H9 (cell line): ENCODE measurements at regions not wholly inside any gene's neighbourhood (a gene's known extent, or its start where the extent isn't known, plus 50 kb on each side); places are given as distances from the start of the nearest gene placed in this dataset.

Source experiments
- DNase-seq: peaks from one replicate; pipeline ENCODE4 v3.0.0-alpha.2; 2017
- H2AFZ ChIP-seq: one replicate; pipeline ENCODE4 v1.6.1; 2013; ENCODE audit warnings: mild to moderate bottlenecking, low read length, control low read depth, moderate library complexity
- H2AK5ac ChIP-seq: 2 replicates; pipeline ENCODE4 v1.6.1; 2013; ENCODE audit warnings: low read length, control low read depth, mixed read lengths; ENCODE audit not compliant: insufficient read length
- H2BK120ac ChIP-seq: one replicate; pipeline ENCODE4 v1.6.1; 2013; ENCODE audit warnings: low read depth, mild to moderate bottlenecking, low read length, control low read depth, inconsistent platforms; ENCODE audit not compliant: poor library complexity, severe bottlenecking
- H2BK12ac ChIP-seq: 2 replicates; pipeline ENCODE4 v1.6.1; 2013; ENCODE audit warnings: low read length, control low read depth, mixed read lengths, low read depth; ENCODE audit not compliant: insufficient read length
- H2BK15ac ChIP-seq: 2 replicates; pipeline ENCODE4 v1.6.1; 2013; ENCODE audit warnings: low read depth, low read length, control low read depth
- H2BK20ac ChIP-seq: one replicate; pipeline ENCODE4 v1.6.1; 2013; ENCODE audit warnings: low read depth, mild to moderate bottlenecking, low read length, control low read depth, inconsistent platforms; ENCODE audit not compliant: poor library complexity, severe bottlenecking
- H2BK5ac ChIP-seq: 2 replicates; pipeline ENCODE4 v1.6.1; 2013; ENCODE audit warnings: low read length, control low read depth, mixed read lengths; ENCODE audit not compliant: insufficient read length
- H3K14ac ChIP-seq: 2 replicates; pipeline ENCODE4 v1.6.1; 2013; ENCODE audit warnings: low read length, control low read depth; ENCODE audit not compliant: insufficient read depth
- H3K18ac ChIP-seq: 2 replicates; pipeline ENCODE4 v1.6.1; 2013; ENCODE audit warnings: low read depth, mild to moderate bottlenecking, mixed read lengths, low read length, control low read depth; ENCODE audit not compliant: insufficient read length
- H3K23ac ChIP-seq: 2 replicates; pipeline ENCODE4 v1.6.1; 2013; ENCODE audit warnings: low read length, control low read depth, mixed read lengths, low read depth; ENCODE audit not compliant: insufficient read length
- H3K23me2 ChIP-seq: 2 replicates; pipeline ENCODE4 v1.6.1; 2013; ENCODE audit warnings: low read depth, mild to moderate bottlenecking, mixed read lengths, low read length, control low read depth; ENCODE audit not compliant: insufficient read length, poor library complexity, severe bottlenecking
- H3K27ac ChIP-seq: 2 replicates; pipeline ENCODE4 v1.5.1; 2013; ENCODE audit warnings: low read length, control low read depth, mixed read lengths, low read depth; ENCODE audit not compliant: insufficient read length
- H3K27me3 ChIP-seq: 2 replicates; pipeline ENCODE4 v1.6.1; 2013; ENCODE audit warnings: low read length, control low read depth, inconsistent platforms; ENCODE audit not compliant: insufficient read depth
- H3K4ac ChIP-seq: 2 replicates; pipeline ENCODE4 v1.6.1; 2013; ENCODE audit warnings: low read depth, mild to moderate bottlenecking, control low read depth, inconsistent platforms, low read length, moderate library complexity
- H3K4me1 ChIP-seq: 2 replicates; pipeline ENCODE4 v1.6.1; 2013; ENCODE audit warnings: low read length, control low read depth, inconsistent platforms; ENCODE audit not compliant: insufficient read depth
- H3K4me2 ChIP-seq: 2 replicates; pipeline ENCODE4 v1.6.1; 2013; ENCODE audit warnings: low read length, control low read depth, mixed read lengths; ENCODE audit not compliant: insufficient read length, insufficient read depth
- H3K56ac ChIP-seq: 2 replicates; pipeline ENCODE4 v1.6.1; 2013; ENCODE audit warnings: low read depth, mild to moderate bottlenecking, mixed read lengths, low read length, control low read depth; ENCODE audit not compliant: insufficient read length
- H3K79me1 ChIP-seq: 2 replicates; pipeline ENCODE4 v1.6.1; 2013; ENCODE audit warnings: low read depth, mild to moderate bottlenecking, moderate library complexity, low read length, control low read depth, inconsistent platforms; ENCODE audit not compliant: insufficient read depth, poor library complexity, severe bottlenecking
- H3K79me2 ChIP-seq: 2 replicates; pipeline ENCODE4 v1.6.1; 2013; ENCODE audit warnings: low read length, control low read depth, inconsistent platforms; ENCODE audit not compliant: insufficient read depth
- H3K9ac ChIP-seq: 2 replicates; pipeline ENCODE4 v1.6.1; 2013; ENCODE audit warnings: low read length, control low read depth, mixed read lengths; ENCODE audit not compliant: insufficient read length; ENCODE audit errors: extremely low read depth
- H3K9me3 ChIP-seq: one replicate; pipeline ENCODE4 v1.6.1; 2013; ENCODE audit warnings: low read depth, low read length, inconsistent platforms; ENCODE audit not compliant: control insufficient read depth
- H3T11ph ChIP-seq: one replicate; pipeline ENCODE4 v1.6.1; 2013; ENCODE audit warnings: mild to moderate bottlenecking, low read length, control low read depth, inconsistent platforms
- H4K20me1 ChIP-seq: one replicate; pipeline ENCODE4 v1.6.1; 2013; ENCODE audit not compliant: control insufficient read depth, insufficient read length, insufficient read depth
- H4K5ac ChIP-seq: 2 replicates; pipeline ENCODE4 v1.6.1; 2013; ENCODE audit warnings: low read depth, mild to moderate bottlenecking, mixed read lengths, low read length, control low read depth; ENCODE audit not compliant: insufficient read length
- H4K8ac ChIP-seq: replicated peaks from 2 replicates; pipeline ENCODE4 v1.6.1; 2013; ENCODE audit warnings: low read length, control low read depth, mixed read lengths, low read depth; ENCODE audit not compliant: insufficient read length
- H4K91ac ChIP-seq: 2 replicates; pipeline ENCODE4 v1.6.1; 2013; ENCODE audit warnings: low read depth, mild to moderate bottlenecking, moderate library complexity, mixed read lengths, low read length, control low read depth; ENCODE audit not compliant: insufficient read length
- H3K27ac Mint-ChIP-seq, 3 experiments: 2 replicates in 2 of 3; 3 replicates in 1 of 3; pipeline ENCODE4 v1.8.0; 2020 to 2021; ENCODE audit warnings: mixed read lengths in 3 of 3, mild to moderate bottlenecking in 1 of 3, moderate library complexity in 1 of 3
- H3K27me3 Mint-ChIP-seq: 2 replicates; pipeline ENCODE4 v1.8.0; 2021; ENCODE audit warnings: low read depth, mild to moderate bottlenecking, moderate library complexity, mixed read lengths
- H3K36me3 Mint-ChIP-seq, 3 experiments: 2 replicates in 2 of 3; 3 replicates in 1 of 3; pipeline ENCODE4 v1.8.0; 2020 to 2021; ENCODE audit warnings: low read depth in 3 of 3, mixed read lengths in 3 of 3; ENCODE audit not compliant: insufficient read depth in 1 of 3
- H3K4me1 Mint-ChIP-seq, 2 experiments: 2 replicates each; pipeline ENCODE4 v1.8.0; 2020; ENCODE audit warnings: mixed read lengths in 2 of 2
- H3K4me3 Mint-ChIP-seq, 2 experiments: 2 replicates in 1 of 2; 3 replicates in 1 of 2; pipeline ENCODE4 v1.8.0; 2020 to 2021; ENCODE audit warnings: mild to moderate bottlenecking in 2 of 2, mixed read lengths in 2 of 2, moderate library complexity in 1 of 2
- H3K9me3 Mint-ChIP-seq, 2 experiments: 2 replicates in 1 of 2; 3 replicates in 1 of 2; pipeline ENCODE4 v1.8.0; 2020; ENCODE audit warnings: mild to moderate bottlenecking in 2 of 2, mixed read lengths in 2 of 2, moderate library complexity in 1 of 2
- WGBS: extraction: QIAGEN DNeasy Blood & Tissue Kit; methylation state at CpG from one replicate; pipeline ENCODE4 v1.1.7; 2013; ENCODE audit warnings: missing lambda C conversion rate, low lambda C conversion rate, mixed read lengths; ENCODE audit not compliant: insufficient read length; ENCODE audit errors: extremely low coverage; 5-methylcytosine and 5-hydroxymethylcytosine counted together
- TF ChIP-seq, protein P1 (sequence below): fragments of 200-600 bp; sonication (generic); conservative IDR thresholded peaks from 3 replicates; pipeline ENCODE4 v1.8.0; 2021; ENCODE audit warnings: antibody characterized with exemption, mild to moderate bottlenecking

DNA sequence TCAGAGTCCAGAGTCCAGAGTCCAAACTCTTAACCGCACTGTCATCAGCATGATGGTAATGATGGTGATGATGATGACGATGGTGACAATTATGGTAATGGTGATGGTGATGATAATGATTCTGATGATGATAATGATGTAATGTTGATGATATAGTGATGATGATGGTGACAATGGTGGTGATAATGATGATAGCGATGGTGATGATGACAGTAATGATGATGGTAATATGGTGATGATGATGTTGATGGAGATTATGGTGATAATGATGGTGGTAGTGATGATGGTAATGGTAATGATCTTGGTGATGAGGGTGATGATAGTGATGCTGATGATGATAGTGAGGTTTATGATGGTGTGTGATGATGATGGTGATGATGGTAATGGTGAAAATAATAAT lies 367.8 kb upstream of the CDH4 start:
- Histone ChIP-seq H2BK20ac (no peak overlapping the region), H3K79me2 (no peaks in the 10 kb centered on the region), H3K23ac (no peak overlapping the region), H4K8ac (no peak overlapping the region), H4K91ac (no peak overlapping the region), H3K4me1 (no peaks in the 10 kb centered on the region), H3K27ac (no peak overlapping the region), H2BK12ac (no peak overlapping the region), H3T11ph (no peak overlapping the region), H3K9ac (no peak overlapping the region), H3K4me2 (no peak overlapping the region), H3K9me3 (no peaks in the 10 kb centered on the region), H2BK15ac (no peak overlapping the region), H3K14ac (no peak overlapping the region), H3K23me2 (no peaks in the 10 kb centered on the region), H3K79me1 (no peaks in the 10 kb centered on the region), H2BK120ac (no peak overlapping the region), H3K27me3 (no peaks in the 10 kb centered on the region; the same call in 1 of the 2 replicates), H3K18ac (no peak overlapping the region), H3K4ac (no peak overlapping the region), H2AFZ (no peak overlapping the region), H4K5ac (no peak overlapping the region), H3K56ac (no peak overlapping the region), H2AK5ac (no peak overlapping the region), H4K20me1 (no peaks in the 10 kb centered on the region), H2BK5ac (no peak overlapping the region)
- H3K4me1 Mint-ChIP-seq, result peaks cover 3 to 4% of the 10 kb centered on the region in 2 experiments
- no peak overlapping the region for H3K4me3 Mint-ChIP-seq
- WGBS, result no CpG with 5 or more reads among the region's 3 CpGs
- no peaks in the 10 kb centered on the region for H3K36me3 Mint-ChIP-seq
- no peak for DNase-seq
- peaks cover 0 to 3% of the 10 kb centered on the region in 2 experiments; a peak in 1 of 5 replicates for H3K9me3 Mint-ChIP-seq
- H3K27ac Mint-ChIP-seq, result no peak overlapping the region
- peaks cover 12% of the 10 kb centered on the region for H3K27me3 Mint-ChIP-seq
- TF ChIP-seq, protein P1, sequence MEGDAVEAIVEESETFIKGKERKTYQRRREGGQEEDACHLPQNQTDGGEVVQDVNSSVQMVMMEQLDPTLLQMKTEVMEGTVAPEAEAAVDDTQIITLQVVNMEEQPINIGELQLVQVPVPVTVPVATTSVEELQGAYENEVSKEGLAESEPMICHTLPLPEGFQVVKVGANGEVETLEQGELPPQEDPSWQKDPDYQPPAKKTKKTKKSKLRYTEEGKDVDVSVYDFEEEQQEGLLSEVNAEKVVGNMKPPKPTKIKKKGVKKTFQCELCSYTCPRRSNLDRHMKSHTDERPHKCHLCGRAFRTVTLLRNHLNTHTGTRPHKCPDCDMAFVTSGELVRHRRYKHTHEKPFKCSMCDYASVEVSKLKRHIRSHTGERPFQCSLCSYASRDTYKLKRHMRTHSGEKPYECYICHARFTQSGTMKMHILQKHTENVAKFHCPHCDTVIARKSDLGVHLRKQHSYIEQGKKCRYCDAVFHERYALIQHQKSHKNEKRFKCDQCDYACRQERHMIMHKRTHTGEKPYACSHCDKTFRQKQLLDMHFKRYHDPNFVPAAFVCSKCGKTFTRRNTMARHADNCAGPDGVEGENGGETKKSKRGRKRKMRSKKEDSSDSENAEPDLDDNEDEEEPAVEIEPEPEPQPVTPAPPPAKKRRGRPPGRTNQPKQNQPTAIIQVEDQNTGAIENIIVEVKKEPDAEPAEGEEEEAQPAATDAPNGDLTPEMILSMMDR, result no peak
